Activated T-cell treated with anti-CD3 and anti-CD28 coated beads, Interleukin-2, amount 50 U/mL, for 72 hours (primary cell): ENCODE measurements at regions not wholly inside any gene's neighbourhood (a gene's known extent, or its start where the extent isn't known, plus 50 kb on each side); places are given as distances from the start of the nearest gene placed in this dataset.
"Not testable (repeated sequence)": the region's sequence is repeated elsewhere in the genome, so short reads cannot be mapped to it uniquely, and the experiment has no call there.

Experiments
- ATAC-seq, 2 donors: fragments of 150-1000 bp; cut with Tn5 transposase; replicated peaks in 1 of 2; 2 replicates each; pipeline ENCODE4 v1.10.0; 2021; ENCODE audit warnings: moderate library complexity in 2 of 2, mild to moderate bottlenecking in 1 of 2
- DNase-seq, 2 donors: peaks; one replicate each; pipeline ENCODE4 v3.0.0; 2021 to 2022; ENCODE audit warnings: mixed read lengths in 1 of 2
- H3K27ac Mint-ChIP-seq: one replicate; pipeline ENCODE4 v1.8.0; 2022; ENCODE audit warnings: mild to moderate bottlenecking, moderate library complexity, mixed read lengths
- H3K27me3 Mint-ChIP-seq: one replicate; pipeline ENCODE4 v1.8.0; 2022; ENCODE audit warnings: low read depth, mixed read lengths
- H3K36me3 Mint-ChIP-seq, 2 donors: one replicate each; pipeline ENCODE4 v1.8.0; 2022; ENCODE audit warnings: mixed read lengths in 2 of 2, mild to moderate bottlenecking in 1 of 2; ENCODE audit not compliant: insufficient read depth in 2 of 2
- H3K4me1 Mint-ChIP-seq: one replicate; pipeline ENCODE4 v1.8.0; 2022; ENCODE audit warnings: low read depth, mixed read lengths
- H3K4me3 Mint-ChIP-seq, 2 donors: one replicate each; pipeline ENCODE4 v1.8.0; 2022; ENCODE audit warnings: mild to moderate bottlenecking in 2 of 2, mixed read lengths in 2 of 2, moderate library complexity in 2 of 2
- H3K9me3 Mint-ChIP-seq, 2 donors: one replicate each; pipeline ENCODE4 v1.8.0; 2022; ENCODE audit warnings: mixed read lengths in 2 of 2

DNA sequence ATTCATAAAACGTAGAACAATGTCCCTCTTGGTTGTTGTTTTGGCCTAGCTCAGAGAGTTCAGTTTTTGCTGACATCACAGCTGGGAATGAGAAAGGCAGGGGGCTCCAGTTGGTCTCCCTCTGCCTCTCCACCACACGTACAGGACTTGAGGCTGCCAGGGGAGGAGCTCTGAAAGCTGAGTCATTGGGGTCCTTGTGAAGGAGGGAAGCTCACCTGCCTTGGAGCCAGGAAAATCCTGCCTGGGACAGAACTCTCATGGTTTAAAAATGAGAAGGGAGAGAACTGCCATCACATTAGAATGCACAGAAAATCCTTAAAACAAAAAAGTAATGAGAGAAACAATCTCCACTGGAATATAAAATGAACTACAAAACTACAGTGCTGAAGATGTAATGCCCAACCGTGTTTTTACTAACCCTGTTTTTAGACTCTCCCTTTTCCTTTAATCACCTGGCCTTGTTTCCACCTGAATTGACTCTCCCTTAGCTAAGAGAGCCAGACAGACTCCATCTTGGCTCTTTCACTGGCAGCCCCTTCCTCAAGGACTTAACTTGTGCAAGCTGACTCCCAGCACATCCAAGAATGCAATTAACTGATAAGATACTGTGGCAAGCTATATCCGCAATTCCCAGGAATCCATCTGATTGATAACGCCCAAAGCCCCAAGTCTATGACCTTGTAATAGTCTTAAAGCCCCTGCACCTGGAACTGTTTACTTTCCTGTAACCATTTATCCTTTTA is 58.6 kb upstream of the TARP start:
- Mint-ChIP-seq H3K4me3 (peak overlapping the region; percentile 10 to 72), H3K4me1 (peaks cover 68% of the 10 kb centered on the region), H3K27ac (peak overlapping the region; percentile 88)
- not testable (repeated sequence) for H3K36me3 Mint-ChIP-seq, DNase-seq, H3K27me3 Mint-ChIP-seq, H3K9me3 Mint-ChIP-seq, ATAC-seq

DNA sequence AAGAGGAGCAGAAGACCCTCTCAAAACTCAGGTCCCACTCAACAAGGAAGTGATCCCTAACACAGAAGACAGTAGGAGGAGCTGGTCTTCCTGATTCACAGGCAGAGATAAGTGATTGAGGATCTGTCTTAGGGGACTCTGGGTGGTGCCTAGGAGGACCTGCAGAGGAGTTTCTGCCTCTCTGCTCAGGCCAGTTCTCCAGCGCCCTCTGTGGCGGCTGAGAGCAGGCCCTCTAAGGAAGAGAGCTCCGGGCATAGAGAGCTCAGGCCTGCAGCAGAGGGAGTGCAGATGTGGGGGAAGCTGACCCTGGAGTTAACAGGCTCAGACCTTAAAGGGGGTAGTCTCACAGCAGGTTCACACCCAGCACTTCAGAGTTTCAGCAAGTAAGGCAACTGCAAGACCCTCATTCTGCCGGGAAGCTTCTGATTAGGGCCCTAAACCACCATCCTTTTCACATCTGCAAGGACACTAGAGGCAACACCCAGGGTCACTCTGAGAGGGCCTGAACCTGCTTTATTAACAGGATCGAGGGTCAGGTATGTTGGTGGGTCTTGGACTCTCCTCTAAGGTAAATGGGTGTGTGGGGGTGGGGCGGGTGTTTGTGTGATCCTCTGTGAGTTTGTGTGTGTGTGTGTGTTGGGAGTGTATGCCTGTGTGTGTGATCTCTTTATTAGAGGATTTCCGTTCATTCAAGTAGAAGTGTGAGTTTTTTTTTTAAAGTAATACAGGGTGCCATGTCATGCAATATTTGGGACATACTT is 57.6 kb upstream of the TARP start:
- peak; percentile 52 to 64 for ATAC-seq
- peaks cover 63% of the 10 kb centered on the region for H3K4me1 Mint-ChIP-seq

DNA sequence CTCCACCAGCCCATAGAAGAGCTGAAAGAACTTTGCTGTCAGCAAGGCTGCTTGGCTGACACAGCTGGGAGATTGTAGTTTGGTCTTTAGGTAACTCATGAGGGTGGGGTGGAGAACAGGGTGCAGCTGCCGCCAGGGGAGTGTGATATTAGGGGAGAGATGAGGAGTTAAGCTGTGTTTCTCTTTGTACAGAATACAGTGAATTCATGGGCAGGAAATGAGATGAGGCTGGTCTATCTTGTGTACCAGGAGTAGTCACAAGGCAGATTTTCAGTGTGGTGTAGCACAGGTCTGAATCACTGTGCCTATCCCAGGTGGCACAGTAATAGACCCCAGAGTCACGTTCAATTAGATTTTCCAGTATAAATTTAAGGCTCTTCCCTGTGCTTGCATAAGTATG is 56.6 kb upstream of the TARP start:
- Mint-ChIP-seq H3K4me3 (peak overlapping the region; percentile 47 to 72), H3K36me3 (no peaks in the 10 kb centered on the region), H3K4me1 (peaks cover 53% of the 10 kb centered on the region), H3K27me3 (no peaks in the 10 kb centered on the region), H3K9me3 (no peaks in the 10 kb centered on the region), H3K27ac (peak overlapping the region; percentile 79)
- DNase-seq = no peak
- peak; percentile 67 to 68 for ATAC-seq

More for the DNA sequence above, 57.6 kb upstream of the TARP start:
- peak in 1 of 2 donors; percentile 44 for DNase-seq
- H3K9me3 Mint-ChIP-seq = no peaks in the 10 kb centered on the region
- H3K4me3 Mint-ChIP-seq = peak overlapping the region; percentile 47 to 72
- H3K36me3 Mint-ChIP-seq = no peaks in the 10 kb centered on the region
- peak overlapping the region; percentile 88 for H3K27ac Mint-ChIP-seq
- no peaks in the 10 kb centered on the region for H3K27me3 Mint-ChIP-seq

DNA sequence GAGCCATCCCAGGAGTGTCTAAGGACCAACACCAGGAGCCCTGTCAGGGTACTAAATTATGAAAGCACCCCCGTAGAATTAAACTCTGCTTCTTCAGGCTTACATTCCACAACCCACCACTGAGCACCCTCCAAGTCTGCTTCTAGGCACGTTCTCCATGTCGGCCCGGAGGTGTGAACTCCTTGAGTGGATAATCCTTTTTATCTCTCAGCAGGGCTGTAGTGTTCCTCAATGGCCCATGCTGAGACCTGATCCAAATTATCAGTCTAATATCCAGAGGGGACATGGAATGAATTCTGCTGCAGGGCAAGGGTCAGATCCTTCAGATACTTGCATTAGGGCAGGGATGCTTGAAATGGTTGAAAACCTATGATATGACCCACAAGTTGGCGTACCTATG is 55.9 kb upstream of the TARP start:
- H3K4me3 Mint-ChIP-seq = no peak overlapping the region
- peaks cover 46% of the 10 kb centered on the region for H3K4me1 Mint-ChIP-seq
- H3K27me3 Mint-ChIP-seq = no peaks in the 10 kb centered on the region
- no peaks in the 10 kb centered on the region for H3K9me3 Mint-ChIP-seq
- ATAC-seq (no peak), DNase-seq (no peak)
- H3K36me3 Mint-ChIP-seq = no peaks in the 10 kb centered on the region
- no peak overlapping the region for H3K27ac Mint-ChIP-seq

DNA sequence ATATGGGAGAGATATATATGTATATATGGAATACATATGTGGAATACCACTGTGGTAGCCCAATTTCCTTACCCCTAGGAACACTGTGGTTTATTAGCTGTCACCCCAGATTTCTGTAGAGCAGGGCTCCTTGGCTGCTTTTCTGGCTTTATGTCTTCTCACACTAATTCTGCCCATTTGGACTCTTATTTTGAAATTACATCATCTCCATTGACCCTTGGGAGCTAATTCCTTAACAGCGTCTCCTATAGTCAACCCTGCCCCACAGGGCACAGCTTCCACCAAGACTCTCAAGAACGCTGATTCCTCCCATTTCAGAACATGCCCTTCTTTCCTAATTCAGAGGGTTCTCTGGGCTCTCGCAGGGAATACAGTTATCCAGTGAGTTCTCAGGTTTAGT is 55.4 kb upstream of the TARP start:
- H3K4me1 Mint-ChIP-seq = peaks cover 41% of the 10 kb centered on the region
- H3K27me3 Mint-ChIP-seq = no peaks in the 10 kb centered on the region
- DNase-seq = no peak
- no peak overlapping the region for H3K27ac Mint-ChIP-seq
- no peaks in the 10 kb centered on the region for H3K36me3 Mint-ChIP-seq
- no peak overlapping the region for H3K4me3 Mint-ChIP-seq
- no peak for ATAC-seq
- no peaks in the 10 kb centered on the region for H3K9me3 Mint-ChIP-seq

DNA sequence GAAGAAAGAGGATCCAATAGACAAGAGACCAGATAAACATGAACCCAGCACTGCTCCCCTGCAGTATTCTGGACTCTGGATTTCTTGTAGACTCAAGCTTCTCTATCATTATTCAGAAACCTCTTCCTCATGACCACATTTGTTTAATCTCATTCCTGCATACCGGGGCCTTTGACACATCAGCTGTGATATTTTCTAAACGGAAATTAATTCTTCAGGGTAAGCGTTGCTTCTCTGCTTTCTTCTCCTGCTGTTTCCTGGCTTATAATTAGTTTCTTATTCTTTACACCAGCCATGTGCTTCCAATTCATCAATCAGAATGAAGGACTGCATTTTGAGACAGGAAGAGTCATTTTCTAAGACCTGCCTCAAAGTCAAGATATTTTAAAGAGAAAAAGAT is 54.2 kb upstream of the TARP start:
- Mint-ChIP-seq H3K27me3 (no peaks in the 10 kb centered on the region), H3K36me3 (no peaks in the 10 kb centered on the region), H3K4me3 (peak overlapping the region in 1 of 2 donors; percentile 47), H3K27ac (peak overlapping the region; percentile 7), H3K4me1 (peaks cover 40% of the 10 kb centered on the region), H3K9me3 (no peaks in the 10 kb centered on the region)
- ATAC-seq = no peak
- no peak for DNase-seq
